Keratinocyte (primary cell): ENCODE measurements at regions not wholly inside any gene's neighbourhood (a gene's known extent, or its start where the extent isn't known, plus 50 kb on each side); places are given as distances from the start of the nearest gene placed in this dataset.

Source experiments
- CTCF ChIP-seq, 3 experiments: IDR thresholded peaks in 1 of 3; conservative IDR thresholded peaks in 1 of 3; optimal IDR thresholded peaks in 1 of 3; 2 replicates in 2 of 3; 3 replicates in 1 of 3; pipeline versions ENCODE3 to v1.5.1; 2011; ENCODE audit warnings: low read length in 3 of 3, mild to moderate bottlenecking in 3 of 3, moderate library complexity in 2 of 3, control low read depth in 1 of 3, inconsistent platforms in 1 of 3; ENCODE audit not compliant: insufficient read depth in 2 of 3; ENCODE audit errors: extremely low read depth in 1 of 3
- EZH2 ChIP-seq: IDR thresholded peaks from one replicate; pipeline ENCODE4 v1.6.1; 2012; ENCODE audit warnings: inconsistent platforms, mild to moderate bottlenecking, low read length, moderate library complexity

- TF ChIP-seq EZH2 (no peak), CTCF (optimal IDR thresholded peaks at IDR 0.05 in 1 of 3, IDR thresholded peaks at IDR 0.05 in 1 of 3, conservative IDR thresholded peaks at IDR 0.05 in 1 of 3; ENCODE audit: extremely low read depth in 1 of 3, insufficient read depth in 2 of 3, low read length in 3 of 3) (no peak)
Measured at GRCh38 chr6:125549202-125549884, 200.1 kb upstream of the HEY2 start.
